BLaER1 (cell line): ENCODE measurements at regions not wholly inside any gene's neighbourhood (a gene's known extent, or its start where the extent isn't known, plus 50 kb on each side); places are given as distances from the start of the nearest gene placed in this dataset.
A peak's percentile ranks its signal among the peaks of the same experiment; 100 is the strongest.

Source experiments
- H3K27ac ChIP-seq: shearing (Covaris generic); formaldehyde crosslinking; 2 replicates; pipeline ENCODE4 v1.8.1; 2022
- H3K27me3 ChIP-seq: shearing (Covaris generic); formaldehyde crosslinking; 2 replicates; pipeline ENCODE4 v1.8.1; 2022
- H3K36me3 ChIP-seq: shearing (Covaris generic); formaldehyde crosslinking; 2 replicates; pipeline ENCODE4 v1.8.1; 2022
- H3K4me1 ChIP-seq: shearing (Covaris generic); formaldehyde crosslinking; 2 replicates; pipeline ENCODE4 v1.8.1; 2022
- H3K4me2 ChIP-seq: shearing (Covaris generic); formaldehyde crosslinking; 2 replicates; pipeline ENCODE4 v1.8.1; 2022
- H3K4me3 ChIP-seq: shearing (Covaris generic); formaldehyde crosslinking; 2 replicates; pipeline ENCODE4 v1.8.1; 2022
- H3K9ac ChIP-seq: shearing (Covaris generic); formaldehyde crosslinking; 2 replicates; pipeline ENCODE4 v1.8.1; 2022
- H3K9me3 ChIP-seq: shearing (Covaris generic); formaldehyde crosslinking; 2 replicates; pipeline ENCODE4 v1.8.1; 2022
- H4K20me1 ChIP-seq: shearing (Covaris generic); formaldehyde crosslinking; 2 replicates; pipeline ENCODE4 v1.8.1; 2022
- Cebpa-rat ChIP-seq: shearing (Covaris generic); IDR thresholded peaks from 2 replicates; pipeline ENCODE4 v1.8.1; 2022

GRCh38 chr20:6605055-6605935 lies 162.2 kb upstream of the BMP2 start:
- TF ChIP-seq Cebpa-rat, result no peak

GRCh38 chr20:6604179-6604578 lies 163.3 kb upstream of the BMP2 start:
- H4K20me1 ChIP-seq, result no peaks in the 10 kb centered on the region
- H3K4me1 ChIP-seq, result peaks cover 17% of the 10 kb centered on the region
- no peak for TF ChIP-seq Cebpa-rat
- H3K27ac ChIP-seq, result no peak overlapping the region
- no peaks in the 10 kb centered on the region for H3K27me3 ChIP-seq
- H3K9ac ChIP-seq, result no peak overlapping the region
- H3K9me3 ChIP-seq, result no peaks in the 10 kb centered on the region
- no peaks in the 10 kb centered on the region for H3K36me3 ChIP-seq
- H3K4me2 ChIP-seq, result no peak overlapping the region
- no peak overlapping the region for H3K4me3 ChIP-seq

More at GRCh38 chr20:6605055-6605935, 162.2 kb upstream of the BMP2 start:
- Histone ChIP-seq H3K36me3 (no peaks in the 10 kb centered on the region), H3K4me1 (peaks cover 6% of the 10 kb centered on the region), H3K27me3 (no peaks in the 10 kb centered on the region), H3K27ac (no peak overlapping the region), H3K4me2 (no peak overlapping the region), H3K4me3 (no peak overlapping the region), H4K20me1 (no peaks in the 10 kb centered on the region), H3K9ac (no peak overlapping the region), H3K9me3 (no peaks in the 10 kb centered on the region)

GRCh38 chr20:6599876-6600735 lies 167.4 kb upstream of the BMP2 start:
- TF ChIP-seq Cebpa-rat, result no peak
- H3K4me3 ChIP-seq, result no peak overlapping the region
- H3K9ac ChIP-seq, result no peak overlapping the region; the same call in 1 of the 2 replicates
- H3K36me3 ChIP-seq, result no peaks in the 10 kb centered on the region
- no peaks in the 10 kb centered on the region for H3K9me3 ChIP-seq
- H3K27me3 ChIP-seq, result no peaks in the 10 kb centered on the region
- H3K4me1 ChIP-seq, result peaks cover 55% of the 10 kb centered on the region
- H4K20me1 ChIP-seq, result no peaks in the 10 kb centered on the region
- peak overlapping the region; percentile 59 for H3K4me2 ChIP-seq
- H3K27ac ChIP-seq, result peak overlapping the region; percentile 47; the same call in 1 of the 2 replicates

- Histone ChIP-seq H3K4me2 (peak overlapping the region; percentile 83), H3K4me1 (peaks cover 58% of the 10 kb centered on the region), H3K4me3 (peak overlapping the region; percentile 43), H4K20me1 (no peaks in the 10 kb centered on the region), H3K9me3 (peaks cover 17% of the 10 kb centered on the region), H3K36me3 (no peaks in the 10 kb centered on the region), H3K27me3 (no peaks in the 10 kb centered on the region), H3K27ac (peak overlapping the region; percentile 77), H3K9ac (peak overlapping the region; percentile 51; the same call in 1 of the 2 replicates)
- TF ChIP-seq Cebpa-rat, result no peak
Observed at GRCh38 chr20:6595704-6596103, 171.8 kb upstream of the BMP2 start.

- no peaks in the 10 kb centered on the region for H3K36me3 ChIP-seq
- TF ChIP-seq Cebpa-rat, result no peak
- peaks cover 22% of the 10 kb centered on the region for H3K4me1 ChIP-seq
- H3K4me2 ChIP-seq, result no peak overlapping the region
- H3K9me3 ChIP-seq, result peaks cover 30% of the 10 kb centered on the region
- no peak overlapping the region for H3K4me3 ChIP-seq
- H3K27ac ChIP-seq, result no peak overlapping the region
- no peaks in the 10 kb centered on the region for H4K20me1 ChIP-seq
- H3K27me3 ChIP-seq, result no peaks in the 10 kb centered on the region
- no peak overlapping the region for H3K9ac ChIP-seq
Observed at GRCh38 chr20:6590891-6591637, 176.4 kb upstream of the BMP2 start.

GRCh38 chr20:6588296-6588695 lies 179.2 kb upstream of the BMP2 start:
- H3K4me3 ChIP-seq, result no peak overlapping the region
- H3K4me1 ChIP-seq, result peaks cover 14% of the 10 kb centered on the region
- no peaks in the 10 kb centered on the region for H4K20me1 ChIP-seq
- H3K36me3 ChIP-seq, result no peaks in the 10 kb centered on the region
- H3K9ac ChIP-seq, result no peak overlapping the region
- H3K9me3 ChIP-seq, result peaks cover 30% of the 10 kb centered on the region
- no peak overlapping the region for H3K27ac ChIP-seq
- TF ChIP-seq Cebpa-rat, result no peak
- no peaks in the 10 kb centered on the region for H3K27me3 ChIP-seq
- no peak overlapping the region for H3K4me2 ChIP-seq

GRCh38 chr20:6583134-6583738 lies 184.2 kb upstream of the BMP2 start:
- Histone ChIP-seq H3K4me2 (peak overlapping the region; percentile 38), H3K9ac (no peak overlapping the region), H3K27ac (no peak overlapping the region), H3K36me3 (no peaks in the 10 kb centered on the region), H3K4me3 (no peak overlapping the region), H3K9me3 (peaks cover 7% of the 10 kb centered on the region), H3K27me3 (no peaks in the 10 kb centered on the region), H3K4me1 (peaks cover 21% of the 10 kb centered on the region), H4K20me1 (no peaks in the 10 kb centered on the region)
- no peak for TF ChIP-seq Cebpa-rat

- Histone ChIP-seq H3K9ac (no peak overlapping the region), H3K27ac (no peak overlapping the region), H3K9me3 (peaks cover 7% of the 10 kb centered on the region), H3K4me1 (peaks cover 21% of the 10 kb centered on the region), H3K4me3 (no peak overlapping the region), H3K36me3 (no peaks in the 10 kb centered on the region), H3K27me3 (no peaks in the 10 kb centered on the region), H3K4me2 (no peak overlapping the region), H4K20me1 (no peaks in the 10 kb centered on the region)
- TF ChIP-seq Cebpa-rat, result no peak
Observed at GRCh38 chr20:6582449-6582848, 185.0 kb upstream of the BMP2 start.

GRCh38 chr20:6580486-6580885 lies 187.0 kb upstream of the BMP2 start:
- Histone ChIP-seq H3K36me3 (no peaks in the 10 kb centered on the region), H3K9ac (no peak overlapping the region), H3K27me3 (no peaks in the 10 kb centered on the region), H3K4me3 (no peak overlapping the region), H3K27ac (no peak overlapping the region), H3K9me3 (peaks cover 7% of the 10 kb centered on the region), H3K4me2 (no peak overlapping the region), H3K4me1 (peaks cover 13% of the 10 kb centered on the region), H4K20me1 (no peaks in the 10 kb centered on the region)
- TF ChIP-seq Cebpa-rat, result no peak
